ENCODE measurements at regions not wholly inside any gene's neighbourhood (a gene's known extent, or its start where the extent isn't known, plus 50 kb on each side); places are given as distances from the start of the nearest gene placed in this dataset.

- no peak overlapping the region for H2AK5ac ChIP-seq (ENCODE audit: low read depth, low read length)
- no peak overlapping the region for H2BK5ac ChIP-seq (ENCODE audit: low read depth, low read length, poor library complexity, severe bottlenecking)
- no peak overlapping the region for H3K4me2 ChIP-seq (ENCODE audit: low read depth, low read length)
- H2BK120ac ChIP-seq (ENCODE audit: low read depth, low read length), result no peak overlapping the region
- no peaks in the 10 kb centered on the region for H3K27me3 ChIP-seq (ENCODE audit: control insufficient read depth, insufficient read depth, low read length)
- no TSS peak for BruUV-seq (replicated peaks)
- no peak overlapping the region for H4K5ac ChIP-seq (ENCODE audit: low read depth, low read length)
- H3K4me1 ChIP-seq (ENCODE audit: control insufficient read depth, insufficient read depth, low read length), result no peaks in the 10 kb centered on the region
- intact Hi-C loops (cut with micrococcal nuclease), result no loop called here
- H3K9me3 ChIP-seq (ENCODE audit: control insufficient read depth, insufficient read depth, low read length), result no peaks in the 10 kb centered on the region
- no peak overlapping the region for H3K56ac ChIP-seq (ENCODE audit: extremely low read depth, insufficient read depth, low read length)
- no peaks in the 10 kb centered on the region for H3K9me1 ChIP-seq (ENCODE audit: insufficient read depth, low read length)
- no CpG with 5 or more reads among the region's 1 CpG for WGBS, 2 experiments (ENCODE audit: extremely low coverage in 2 of 2, insufficient read length in 1 of 2)
- no peak overlapping the region for H3K27ac ChIP-seq (ENCODE audit: insufficient read depth, low read length)
- in situ Hi-C loops (cut with MboI; ENCODE audit: low sequenced_read_pairs), result no loop called here
- no peak overlapping the region for H4K8ac ChIP-seq (ENCODE audit: low read depth in 2 of 2, low read length in 2 of 2)
- POLR2A ChIA-PET (ENCODE audit: unreplicated experiment), result no interaction called here
- H3K18ac ChIP-seq (ENCODE audit: low read depth, low read length), result no peak overlapping the region
- TF ChIP-seq CHD1 (IDR thresholded peaks at IDR 0.05; ENCODE audit: low read depth, low read length), result no peak
- no peak for TF ChIP-seq RCOR1 (IDR thresholded peaks at IDR 0.05; ENCODE audit: insufficient replicate concordance, low read length)
- TF ChIP-seq BHLHE40 (IDR thresholded peaks at IDR 0.05; ENCODE audit: low read depth, low read length), result no peak
- TF ChIP-seq ELK1 (IDR thresholded peaks at IDR 0.05; ENCODE audit: borderline replicate concordance, low read depth, low read length), result no peak
- no peak for TF ChIP-seq MAZ (IDR thresholded peaks at IDR 0.05; ENCODE audit: borderline replicate concordance, low read depth, low read length)
- no peak for TF ChIP-seq NFE2L2 (IDR thresholded peaks at IDR 0.05; ENCODE audit: low read depth, low read length)
- no peak for TF ChIP-seq USF2 (IDR thresholded peaks at IDR 0.05; ENCODE audit: low read depth, low read length)
- TF ChIP-seq MXI1 (IDR thresholded peaks at IDR 0.05; ENCODE audit: borderline replicate concordance, low read depth, low read length), result no peak
- no peak for TF ChIP-seq CEBPB (IDR thresholded peaks at IDR 0.05; ENCODE audit: low read depth, low read length)
- TF ChIP-seq, protein P1, sequence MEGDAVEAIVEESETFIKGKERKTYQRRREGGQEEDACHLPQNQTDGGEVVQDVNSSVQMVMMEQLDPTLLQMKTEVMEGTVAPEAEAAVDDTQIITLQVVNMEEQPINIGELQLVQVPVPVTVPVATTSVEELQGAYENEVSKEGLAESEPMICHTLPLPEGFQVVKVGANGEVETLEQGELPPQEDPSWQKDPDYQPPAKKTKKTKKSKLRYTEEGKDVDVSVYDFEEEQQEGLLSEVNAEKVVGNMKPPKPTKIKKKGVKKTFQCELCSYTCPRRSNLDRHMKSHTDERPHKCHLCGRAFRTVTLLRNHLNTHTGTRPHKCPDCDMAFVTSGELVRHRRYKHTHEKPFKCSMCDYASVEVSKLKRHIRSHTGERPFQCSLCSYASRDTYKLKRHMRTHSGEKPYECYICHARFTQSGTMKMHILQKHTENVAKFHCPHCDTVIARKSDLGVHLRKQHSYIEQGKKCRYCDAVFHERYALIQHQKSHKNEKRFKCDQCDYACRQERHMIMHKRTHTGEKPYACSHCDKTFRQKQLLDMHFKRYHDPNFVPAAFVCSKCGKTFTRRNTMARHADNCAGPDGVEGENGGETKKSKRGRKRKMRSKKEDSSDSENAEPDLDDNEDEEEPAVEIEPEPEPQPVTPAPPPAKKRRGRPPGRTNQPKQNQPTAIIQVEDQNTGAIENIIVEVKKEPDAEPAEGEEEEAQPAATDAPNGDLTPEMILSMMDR (conservative IDR thresholded peaks at IDR 0.05; ENCODE audit: low read depth, low read length), result no peak
- TF ChIP-seq RAD21 (IDR thresholded peaks at IDR 0.05; ENCODE audit: low read length), result no peak
- TF ChIP-seq FOS (IDR thresholded peaks at IDR 0.05; ENCODE audit: low read depth, low read length), result no peak
- no peak for TF ChIP-seq RFX5 (IDR thresholded peaks at IDR 0.05; ENCODE audit: low read depth, low read length)
- no peak for TF ChIP-seq SMC3 (IDR thresholded peaks at IDR 0.05; ENCODE audit: low read depth, low read length)
- TF ChIP-seq MAFK (IDR thresholded peaks at IDR 0.05; ENCODE audit: low read depth, low read length), result no peak
- TF ChIP-seq POLR2A (IDR thresholded peaks at IDR 0.05; ENCODE audit: low read depth, low read length), result no peak
- CTCF ChIA-PET, result no interaction called here
- H2BK15ac ChIP-seq (ENCODE audit: low read depth, low read length), result no peak overlapping the region
- no peaks in the 10 kb centered on the region for H3K36me3 ChIP-seq (ENCODE audit: control insufficient read depth, insufficient read depth, low read length)
- no peaks in the 10 kb centered on the region for H3K79me1 ChIP-seq (ENCODE audit: low read depth in 1 of 2, low read length in 2 of 2)
- H2AFZ ChIP-seq (replicated peaks; ENCODE audit: low read length, poor library complexity), result no peak overlapping the region
- DNase-seq (no peak), ATAC-seq (ENCODE audit: low read depth) (no peak)
- H3K4me3 ChIP-seq (ENCODE audit: insufficient read depth, low read depth, low read length), result no peak overlapping the region
- no peak overlapping the region for H3K4ac ChIP-seq (ENCODE audit: low read depth, low read length)
- H2AK9ac ChIP-seq (replicated peaks; ENCODE audit: low read depth, low read length, poor library complexity), result no peak overlapping the region
- no peak overlapping the region for H3K23ac ChIP-seq (ENCODE audit: low read depth, low read length)
- H2BK20ac ChIP-seq (ENCODE audit: low read depth, low read length), result no peak overlapping the region
- no peaks in the 10 kb centered on the region for H4K20me1 ChIP-seq (ENCODE audit: insufficient read depth, low read length)
- H3K14ac ChIP-seq (replicated peaks; ENCODE audit: low read depth, low read length), result no peak overlapping the region
- no peak overlapping the region for H3K9ac ChIP-seq (ENCODE audit: low read depth, low read length)
- dilution Hi-C loops (cut with HindIII; ENCODE audit: low sequenced_read_pairs, unreplicated experiment), result no loop called here
- H4K91ac ChIP-seq (ENCODE audit: insufficient read depth, low read depth, low read length), result no peak overlapping the region
Measured at GRCh38 chr11:96530473-96530872, 140.7 kb downstream of the JRKL start.

Data from IMR-90 (cell line).